GM19239 (cell line): ENCODE measurements at regions not wholly inside any gene's neighbourhood (a gene's known extent, or its start where the extent isn't known, plus 50 kb on each side); places are given as distances from the start of the nearest gene placed in this dataset.
"Not testable (repeated sequence)": the region's sequence is repeated elsewhere in the genome, so short reads cannot be mapped to it uniquely, and the experiment has no call there.

Experiments
- DNase-seq: peaks from one replicate; pipeline ENCODE4 v3.0.0; 2011; ENCODE audit warnings: low spot score; ENCODE audit not compliant: insufficient read length
- FAIRE-seq: peaks from 2 replicates; lab custom pipeline; 2011; peaks lifted over from hg19 to GRCh38; lab: Jason Lieb, UNC

DNA sequence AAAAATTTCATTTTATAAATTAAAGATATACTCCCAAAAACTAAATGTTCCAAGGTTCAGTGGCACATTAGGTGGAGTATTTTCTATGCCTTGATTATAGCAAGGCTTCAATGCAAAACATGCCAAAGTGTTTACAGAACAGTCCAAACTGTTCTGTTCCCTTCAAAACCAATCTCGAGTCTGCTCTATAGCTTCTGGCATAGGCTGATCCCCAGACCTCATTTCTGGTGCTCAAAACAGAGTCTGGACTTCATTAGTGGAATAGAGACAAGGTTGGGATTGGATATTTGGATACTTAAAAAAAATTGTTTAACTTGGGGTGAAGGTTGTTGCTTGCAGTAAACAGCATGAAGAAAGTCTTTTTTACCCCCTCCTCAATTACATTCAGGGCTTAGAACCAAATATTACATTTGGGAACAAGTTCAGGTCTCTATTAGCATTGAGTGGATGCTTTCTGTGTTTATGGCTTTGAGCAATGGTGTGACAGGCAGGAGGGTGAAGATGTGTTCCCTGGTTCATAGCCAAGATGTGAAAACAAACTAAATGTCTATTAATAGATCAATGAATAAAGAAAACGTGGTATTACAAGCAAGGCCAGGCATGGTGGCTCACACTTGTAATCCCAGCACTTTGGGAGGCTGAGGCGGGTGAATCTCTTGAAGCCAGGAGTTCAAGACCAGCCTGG lies 208.1 kb upstream of the RND3 start:
- DNase-seq (no peak), FAIRE-seq (no peak)

DNA sequence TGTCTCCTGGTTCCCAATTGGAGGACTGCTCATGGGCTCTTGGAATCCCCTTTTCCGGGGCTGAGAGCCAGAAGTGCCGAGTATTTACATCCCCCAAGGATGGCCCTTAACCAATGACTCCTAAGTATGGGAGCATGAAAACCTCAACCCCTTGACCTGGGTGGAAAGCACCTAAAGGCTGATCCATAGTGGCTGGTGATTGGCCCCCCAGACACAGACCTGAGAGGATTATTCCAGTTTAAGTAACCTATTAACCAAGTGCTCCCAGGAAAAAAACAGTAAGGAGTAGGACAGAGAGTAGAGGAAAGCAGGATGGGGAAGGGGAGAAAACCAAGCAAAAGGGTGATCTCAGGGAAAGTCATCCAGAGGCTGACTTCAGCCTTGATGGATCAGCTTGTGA lies 206.1 kb upstream of the RND3 start:
- DNase-seq (no peak), FAIRE-seq (no peak)

DNA sequence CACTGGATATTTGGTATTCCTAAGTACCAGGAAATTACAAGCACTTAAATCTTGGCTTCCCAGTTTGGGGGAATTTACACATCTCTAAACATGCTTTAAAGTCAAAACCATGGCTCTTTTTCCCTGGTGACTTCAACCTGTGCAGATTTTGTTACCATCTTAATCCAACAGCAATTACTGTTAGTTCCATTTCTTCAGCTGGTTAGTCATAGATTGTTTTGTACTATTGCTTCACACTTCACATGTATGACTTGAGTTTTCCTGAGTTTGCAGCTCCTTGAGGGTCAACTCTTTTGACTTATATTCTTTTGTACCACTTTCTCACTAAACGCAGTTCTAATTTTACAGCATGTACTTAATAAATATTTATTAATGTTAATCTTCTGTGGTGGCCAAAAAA lies 203.4 kb upstream of the RND3 start:
- DNase-seq, result no peak
- FAIRE-seq, result no peak

DNA sequence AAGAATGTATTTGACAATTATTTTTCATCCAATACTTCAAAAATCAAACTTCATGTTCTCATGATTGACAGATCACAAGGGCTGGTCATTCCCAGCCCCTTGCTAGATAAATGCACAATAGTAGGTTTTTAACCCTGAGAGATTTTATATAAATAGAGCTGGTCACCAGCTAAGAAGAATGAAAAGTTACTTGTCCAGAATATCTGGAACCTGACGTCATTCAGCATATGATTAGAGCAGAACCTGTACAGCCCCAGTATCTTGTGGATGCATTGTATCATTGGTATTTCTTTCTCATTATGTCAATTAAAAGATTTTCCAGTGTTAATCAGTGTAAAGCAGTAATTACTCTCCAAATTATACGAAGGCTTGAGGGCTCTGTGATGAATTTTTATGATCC lies 202.8 kb upstream of the RND3 start:
- no peak for DNase-seq
- FAIRE-seq, result no peak

DNA sequence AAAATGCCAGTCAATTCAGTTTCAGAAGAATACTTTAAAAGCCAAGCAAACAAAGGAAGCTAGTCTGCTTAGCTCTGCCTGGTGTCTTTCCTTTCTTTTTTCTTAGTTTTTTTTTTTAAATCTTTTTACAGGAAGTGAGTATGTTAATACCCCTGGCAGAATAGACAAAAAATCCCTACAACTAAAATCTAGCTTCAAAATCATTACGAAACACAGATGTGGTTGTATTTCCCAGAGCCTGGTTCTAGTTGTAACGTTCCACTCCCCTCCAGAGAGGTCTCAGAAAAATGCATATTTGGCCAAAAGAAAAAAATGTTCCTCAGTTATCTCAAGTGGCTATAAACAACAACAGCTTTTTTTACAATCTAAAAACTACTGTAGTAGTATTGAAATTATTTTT lies 202.1 kb upstream of the RND3 start:
- FAIRE-seq (no peak), DNase-seq (no peak)

DNA sequence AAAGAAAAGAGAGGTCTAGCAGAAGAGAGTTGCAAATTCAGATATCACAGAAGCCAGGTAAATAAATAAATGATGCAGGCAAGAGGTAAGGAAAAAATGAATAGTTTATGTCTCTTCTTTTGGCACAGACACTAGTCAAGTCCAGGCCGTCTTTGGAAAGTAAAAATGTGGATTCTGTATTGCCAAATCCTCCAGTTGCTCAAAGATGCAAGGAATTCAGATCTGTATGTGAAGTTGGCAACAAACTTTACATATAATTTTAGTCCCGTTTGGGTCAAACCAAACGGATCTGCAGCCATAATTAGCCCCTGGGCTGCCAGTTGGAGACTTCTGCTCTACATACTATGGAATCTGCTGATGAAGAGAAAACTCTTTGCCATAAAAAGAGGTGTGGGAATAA lies 200.5 kb upstream of the RND3 start:
- FAIRE-seq, result no peak

DNA sequence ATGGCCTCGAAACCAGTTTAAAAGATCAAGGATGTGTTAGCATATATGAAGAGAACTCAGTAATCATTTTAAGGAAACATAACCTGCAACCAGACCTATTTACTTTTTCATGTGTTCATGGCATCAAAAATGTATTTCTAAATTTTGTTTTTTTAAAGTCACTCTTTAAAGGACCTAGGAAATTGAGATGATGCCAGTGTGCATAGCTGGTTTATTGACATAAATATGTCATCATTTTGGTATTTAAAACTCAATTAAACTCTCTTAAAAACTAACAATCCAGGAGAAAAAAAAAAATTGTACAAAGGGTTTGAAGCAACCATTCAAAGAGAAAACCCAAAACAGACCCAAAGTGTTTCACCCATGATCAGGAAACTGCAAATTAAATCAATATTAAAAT lies 198.9 kb upstream of the RND3 start:
- no peak for FAIRE-seq
- no peak for DNase-seq

More for the DNA sequence above, 200.5 kb upstream of the RND3 start:
- no peak for DNase-seq

DNA sequence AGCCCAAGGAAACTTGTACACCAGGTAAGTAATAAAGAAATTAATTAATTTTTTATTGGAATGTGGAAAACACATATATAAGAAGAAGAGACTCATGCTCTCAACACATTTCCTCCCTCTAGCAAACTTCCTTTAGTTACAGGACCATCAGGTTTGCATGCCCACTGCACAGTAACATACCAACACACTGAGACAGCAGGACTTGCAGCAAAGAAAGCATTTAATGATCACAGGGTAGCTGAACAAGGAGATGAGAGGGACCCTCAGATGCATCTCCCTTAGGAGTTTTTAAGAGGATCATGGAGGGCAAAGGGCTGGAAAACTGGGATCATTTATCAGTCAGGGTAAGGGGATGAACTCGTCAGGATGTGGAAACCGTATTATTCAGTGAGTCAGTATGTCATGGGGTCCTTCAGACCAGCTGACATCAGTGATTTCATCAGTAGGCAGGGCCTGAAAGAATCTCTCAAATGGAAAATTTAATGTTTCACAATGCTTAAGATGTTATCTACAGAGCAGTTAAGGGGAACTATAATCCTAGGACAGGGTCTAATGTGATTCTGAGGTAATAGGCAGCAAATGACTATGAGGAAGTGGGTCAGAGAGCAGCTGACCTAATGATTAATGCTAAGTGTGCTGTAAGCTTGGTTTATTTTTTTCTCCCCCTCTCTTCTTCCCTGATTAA lies 193.8 kb upstream of the RND3 start:
- DNase-seq (no peak), FAIRE-seq (no peak)

DNA sequence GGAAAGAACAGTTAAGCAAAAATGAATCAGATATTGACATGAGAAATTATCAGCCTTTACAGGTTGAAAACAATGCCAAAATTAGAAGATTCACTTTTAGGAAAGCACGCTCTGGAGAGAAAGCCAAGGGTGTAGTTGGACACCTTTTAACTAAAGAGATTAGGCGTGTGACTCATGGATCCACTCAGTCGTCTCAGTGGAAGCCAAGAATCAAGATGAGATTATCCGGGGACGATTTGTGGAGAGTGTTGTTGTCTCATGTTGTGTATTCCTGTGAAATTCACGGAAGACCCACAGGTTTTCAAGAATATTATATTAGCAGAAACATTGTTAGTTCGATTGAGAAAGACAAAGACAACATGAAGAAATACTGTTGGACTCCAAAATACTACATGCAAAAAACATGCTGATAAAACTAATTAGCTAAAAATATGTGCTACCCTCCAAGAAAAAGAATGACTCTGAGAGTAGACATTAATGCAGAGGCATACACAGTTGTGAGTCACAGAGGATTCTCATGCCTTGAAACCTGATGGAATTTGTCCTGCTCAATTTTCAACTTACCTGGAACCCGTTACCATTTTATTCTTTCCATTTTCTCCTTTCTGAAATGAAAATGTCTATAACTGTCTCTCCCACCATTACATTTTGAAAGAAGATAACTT lies 192.1 kb upstream of the RND3 start:
- DNase-seq (no peak), FAIRE-seq (no peak)

DNA sequence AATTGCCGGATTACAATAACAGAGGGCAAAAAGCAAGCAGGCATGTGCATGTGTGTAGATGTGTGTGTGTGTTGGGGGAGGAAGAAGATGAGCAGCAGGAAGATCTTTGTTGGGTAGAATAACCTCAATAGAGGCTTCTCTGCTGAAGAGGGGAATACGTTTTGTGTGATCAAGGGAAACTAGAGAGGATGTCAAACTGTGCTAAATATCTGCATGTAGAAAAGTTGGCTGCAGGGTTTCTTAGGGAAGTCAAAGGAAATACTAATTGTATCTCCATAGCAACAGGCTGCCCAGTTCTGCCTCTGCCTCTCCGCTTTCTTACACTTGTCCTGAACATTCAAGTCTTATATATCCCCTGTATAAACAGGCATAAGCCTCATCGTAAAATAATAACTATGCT lies 190.1 kb upstream of the RND3 start:
- DNase-seq (no peak), FAIRE-seq (no peak)

DNA sequence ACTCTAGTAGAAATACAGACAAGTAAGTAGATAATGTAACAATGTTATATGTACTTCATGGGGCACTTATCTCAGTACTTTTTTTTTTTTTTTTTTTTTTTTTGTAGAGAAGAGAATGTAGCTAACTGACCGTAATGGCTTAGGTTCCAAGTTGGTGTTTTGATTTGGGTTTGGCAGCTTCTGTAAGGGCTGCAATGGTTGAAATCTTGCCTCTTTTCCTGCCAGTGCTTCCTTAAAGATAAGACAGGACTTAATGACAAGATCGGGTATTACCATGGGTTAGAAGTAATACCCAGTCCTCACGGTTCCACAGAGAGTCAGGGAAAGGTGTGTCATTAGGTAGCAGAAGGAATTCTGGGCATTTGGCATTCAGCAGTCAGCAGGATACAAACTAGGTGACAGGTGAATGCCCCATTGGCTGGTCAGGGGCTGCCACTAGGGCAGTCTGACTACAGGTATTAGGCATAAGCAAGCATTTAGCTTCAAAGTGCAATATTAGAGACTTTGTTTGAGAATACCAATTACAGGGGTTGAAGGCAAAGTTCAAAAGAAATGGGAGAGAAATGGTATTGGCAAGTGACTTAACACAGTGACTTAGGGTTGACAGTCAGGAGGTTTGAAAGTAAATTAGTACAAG lies 189.4 kb upstream of the RND3 start:
- DNase-seq, result no peak
- FAIRE-seq, result no peak

DNA sequence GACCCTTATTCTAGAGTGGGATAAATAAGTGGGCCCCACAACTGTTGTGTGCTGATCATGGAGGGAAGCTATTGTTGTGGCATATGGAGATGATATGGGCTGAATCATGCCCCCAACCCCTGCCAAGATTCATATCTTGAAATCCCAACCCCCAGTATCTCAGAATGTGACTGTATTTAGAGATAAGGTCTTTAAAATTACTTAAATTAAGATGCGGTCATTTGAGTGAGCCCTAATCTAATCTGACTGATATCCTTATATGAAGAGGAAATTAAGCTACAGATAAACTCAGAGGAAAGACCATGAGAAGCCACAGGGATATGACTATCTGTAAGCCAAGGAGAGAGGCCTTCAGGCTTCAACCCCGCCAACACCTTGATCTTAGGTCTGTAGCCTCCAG lies 188.3 kb upstream of the RND3 start:
- no peak for DNase-seq
- FAIRE-seq, result no peak

DNA sequence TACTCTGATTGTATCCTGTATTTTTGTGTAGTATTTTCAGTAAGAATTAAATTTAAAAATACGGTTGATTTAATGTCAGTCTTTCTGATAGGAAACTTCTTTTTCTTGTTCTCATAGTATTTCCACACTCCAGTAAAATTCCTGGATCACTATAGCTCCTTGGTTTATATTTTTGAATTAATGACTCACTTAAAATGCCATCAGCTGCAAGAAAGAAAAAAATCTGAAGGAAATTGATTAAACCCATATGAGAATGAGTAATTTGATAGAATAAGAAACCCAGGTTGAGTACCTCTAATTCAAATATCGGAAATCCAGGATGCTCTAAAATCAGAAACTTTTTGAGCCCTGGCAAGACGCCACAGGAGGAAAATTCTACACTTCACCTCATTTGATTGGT lies 186.8 kb upstream of the RND3 start:
- DNase-seq (no peak), FAIRE-seq (no peak)

DNA sequence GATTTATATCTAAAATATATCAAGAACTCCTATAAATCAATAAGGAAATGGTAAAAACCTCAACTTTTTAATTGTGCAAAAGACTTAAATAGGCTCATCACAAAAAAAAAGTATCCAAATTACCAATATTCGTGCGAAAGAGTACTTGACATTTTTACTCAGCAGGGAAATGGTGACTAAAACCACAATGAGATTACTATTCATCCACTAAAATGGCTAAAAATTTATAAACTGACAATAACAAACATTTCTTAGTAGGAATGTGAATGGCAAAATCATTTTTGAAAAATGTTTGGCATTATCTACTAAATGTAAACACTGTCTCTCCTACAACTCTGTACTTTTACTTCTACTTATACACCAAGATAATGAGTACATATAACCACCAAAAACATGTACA lies 184.8 kb upstream of the RND3 start:
- FAIRE-seq, result no peak
- DNase-seq, result no peak

DNA sequence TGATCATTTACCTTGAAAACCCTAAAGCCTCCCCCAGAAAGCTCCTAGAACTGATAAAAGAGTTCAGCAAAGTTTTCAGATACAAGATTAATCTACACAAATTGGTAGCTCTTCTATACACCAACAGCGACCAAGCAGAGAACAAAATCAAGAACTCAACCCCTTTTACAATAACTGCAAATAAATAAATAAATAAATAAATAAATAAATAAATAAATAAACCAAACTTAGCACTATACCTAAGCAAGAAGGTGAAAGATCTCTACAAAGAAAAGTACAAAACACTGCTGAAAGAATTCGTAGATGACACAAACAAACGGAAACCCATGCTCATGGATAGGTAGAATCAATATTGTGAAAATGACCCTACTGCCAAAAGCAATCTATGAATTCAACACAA lies 182.0 kb upstream of the RND3 start:
- DNase-seq (no peak), FAIRE-seq (no peak)

DNA sequence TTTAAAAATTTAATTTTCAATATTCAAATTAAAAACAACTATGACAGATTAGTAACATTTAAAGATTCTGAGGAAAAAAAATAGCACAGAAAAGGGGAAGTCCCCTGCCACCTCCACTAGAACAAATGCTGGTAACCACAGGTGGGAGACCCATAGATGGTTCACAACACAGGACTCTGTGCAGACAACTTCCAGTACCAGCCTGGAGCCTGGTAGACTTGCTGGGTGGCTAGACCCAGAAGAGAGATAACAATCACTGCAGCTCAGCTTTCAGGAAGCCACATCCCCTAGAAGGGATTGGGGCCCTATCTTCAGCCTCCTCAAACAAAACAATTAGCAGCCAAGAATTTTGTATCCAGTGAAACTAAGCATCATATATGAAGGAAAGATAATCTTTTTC lies 179.6 kb upstream of the RND3 start:
- FAIRE-seq, result not testable (repeated sequence)

DNA sequence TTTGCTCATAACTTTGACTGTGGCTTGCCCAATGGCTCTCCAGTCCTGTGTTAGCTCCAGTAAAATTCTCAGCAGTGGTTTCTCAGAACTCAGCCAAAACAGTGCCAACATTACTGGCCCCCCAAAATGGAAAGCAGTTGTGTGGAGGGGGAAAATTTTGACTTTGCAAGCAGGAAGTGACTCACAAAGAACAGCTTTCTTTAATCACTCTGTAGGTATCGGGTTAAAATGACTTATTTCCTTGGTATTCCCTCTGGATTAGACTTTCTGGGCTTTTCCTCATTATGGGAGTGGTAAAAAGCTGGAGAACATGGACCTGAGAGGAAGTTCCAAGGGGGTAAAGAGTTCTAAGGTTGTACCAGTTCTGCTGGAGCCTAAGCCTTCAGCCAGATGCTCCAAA lies 175.7 kb upstream of the RND3 start:
- FAIRE-seq, result no peak
- DNase-seq, result no peak

More for the DNA sequence above, 179.6 kb upstream of the RND3 start:
- DNase-seq, result not testable (repeated sequence)

DNA sequence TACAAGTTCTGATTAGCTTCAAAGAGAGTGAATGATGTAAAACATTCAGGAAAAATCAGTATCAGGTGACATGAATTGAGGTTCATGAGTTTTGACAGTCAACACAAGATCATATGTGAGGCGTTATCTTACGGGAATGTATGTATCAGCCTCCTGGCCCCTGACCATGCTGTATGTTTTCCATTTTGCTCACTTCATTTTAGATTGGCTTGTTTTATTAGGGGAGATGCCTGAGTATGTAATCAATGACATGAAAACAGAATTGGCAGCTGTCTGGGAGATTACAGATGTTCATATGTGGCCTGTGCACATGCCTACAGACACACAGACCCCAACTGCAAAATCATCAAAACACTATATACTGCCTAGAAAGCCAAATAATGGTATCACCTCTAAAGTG lies 168.5 kb upstream of the RND3 start:
- FAIRE-seq (no peak), DNase-seq (no peak)

DNA sequence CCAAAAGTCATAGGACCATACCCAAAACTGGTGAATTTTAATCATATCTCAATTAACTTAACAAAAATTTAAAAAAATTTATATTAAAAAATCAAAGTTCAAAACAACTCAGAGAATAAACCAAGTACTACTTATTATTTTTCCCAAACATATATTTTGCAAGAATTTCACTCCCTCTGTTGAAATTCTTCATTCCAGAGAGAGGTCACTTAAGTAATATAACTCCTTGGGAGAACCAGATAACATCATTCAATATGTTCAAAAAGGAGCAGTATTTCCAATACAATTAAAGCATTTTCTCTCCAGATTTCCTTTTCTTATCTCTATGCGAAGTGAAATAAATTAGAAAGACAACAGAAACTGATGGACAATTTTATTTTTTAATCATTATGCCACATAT lies 165.9 kb upstream of the RND3 start:
- DNase-seq, result no peak

DNA sequence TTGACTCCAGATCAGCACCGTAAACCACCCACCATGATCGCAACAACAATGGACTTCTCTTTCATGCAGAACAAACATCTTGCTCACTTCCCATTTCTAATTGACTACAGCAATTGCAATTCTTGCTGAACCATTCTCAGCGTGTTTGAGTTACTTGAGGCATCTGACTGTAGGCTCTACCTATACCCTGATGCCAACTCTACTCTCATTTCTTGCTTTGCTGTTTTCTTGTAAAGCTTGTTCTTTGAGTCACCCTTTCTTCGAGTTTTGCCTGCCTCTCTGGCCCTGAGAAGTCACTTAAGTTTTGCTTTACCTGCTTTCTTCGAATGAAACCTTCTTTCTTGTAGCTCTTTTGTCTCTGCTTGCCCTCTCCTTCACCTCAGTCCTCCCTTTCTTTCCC lies 160.5 kb upstream of the RND3 start:
- DNase-seq, result no peak
- no peak for FAIRE-seq

More for the DNA sequence above, 165.9 kb upstream of the RND3 start:
- FAIRE-seq, result no peak

DNA sequence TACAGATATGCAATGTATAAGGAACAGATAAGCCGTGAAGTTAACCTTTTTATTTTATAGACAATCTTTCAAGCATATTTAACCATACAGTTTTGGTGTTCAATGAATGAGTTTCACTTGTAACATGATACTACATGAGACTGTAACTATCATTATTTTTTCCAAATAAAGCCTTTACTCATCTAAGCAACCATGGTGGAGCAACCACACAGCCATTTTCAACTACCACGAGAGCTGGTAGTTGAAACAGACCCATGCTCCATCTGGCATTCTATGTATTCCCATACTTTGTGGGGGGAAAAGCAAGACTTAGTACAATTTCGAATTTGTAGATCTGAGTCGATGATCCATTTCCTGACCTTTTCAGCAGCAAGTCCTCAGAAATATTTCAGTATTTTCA lies 159.3 kb upstream of the RND3 start:
- no peak for FAIRE-seq
- DNase-seq, result no peak
